Inferior parietal cortex (tissue), 1 donor: ENCODE measurements at regions not wholly inside any gene's neighbourhood (a gene's known extent, or its start where the extent isn't known, plus 50 kb on each side); places are given as distances from the start of the nearest gene placed in this dataset.

Source experiments
- DNase-seq: peaks from one replicate; pipeline ENCODE4 v3.0.0-alpha.2; 2016; ENCODE audit errors: extremely low spot score

- no peak for DNase-seq
Measured at GRCh38 chr4:140281828-140282552, 91.5 kb upstream of the SCOC start.

- DNase-seq: no peak
Measured at GRCh38 chr4:140277576-140277975, 95.9 kb upstream of the SCOC start.

- DNase-seq: no peak
Measured at GRCh38 chr4:140271553-140271952, 101.9 kb upstream of the SCOC start.

- DNase-seq: no peak
Measured at GRCh38 chr4:140269369-140269768, 104.1 kb upstream of the SCOC start.

- no peak for DNase-seq
Measured at GRCh38 chr4:140268186-140268841, 105.1 kb upstream of the SCOC start.

- DNase-seq: no peak
Measured at GRCh38 chr4:140267576-140267975, 105.9 kb upstream of the SCOC start.

- no peak for DNase-seq
Measured at GRCh38 chr4:140266958-140267568, 106.4 kb upstream of the SCOC start.

- DNase-seq: no peak
Measured at GRCh38 chr4:140260227-140260626, 106.2 kb upstream of the MAML3 start.

- DNase-seq: no peak
Measured at GRCh38 chr4:140258476-140258875, 104.5 kb upstream of the MAML3 start.

GRCh38 chr4:140257461-140258305 is 103.7 kb upstream of the MAML3 start:
- no peak for DNase-seq

GRCh38 chr4:140256941-140257340 is 103.0 kb upstream of the MAML3 start:
- DNase-seq: no peak

GRCh38 chr4:140256335-140256734 is 102.4 kb upstream of the MAML3 start:
- DNase-seq: no peak

GRCh38 chr4:140255927-140256326 is 101.9 kb upstream of the MAML3 start:
- DNase-seq: no peak

- peak; percentile 49 for DNase-seq
Measured at GRCh38 chr4:140255467-140255866, 101.5 kb upstream of the MAML3 start.

GRCh38 chr4:140254651-140255299 is 100.8 kb upstream of the MAML3 start:
- peak; percentile 34 for DNase-seq

- peak; percentile 80 for DNase-seq
Measured at GRCh38 chr4:140253556-140254027, 99.6 kb upstream of the MAML3 start.

- DNase-seq: no peak
Measured at GRCh38 chr4:140252742-140253555, 99.0 kb upstream of the MAML3 start.

GRCh38 chr4:140252141-140252741 is 98.3 kb upstream of the MAML3 start:
- no peak for DNase-seq

GRCh38 chr4:140251571-140251970 is 97.6 kb upstream of the MAML3 start:
- DNase-seq: no peak

- DNase-seq: no peak
Measured at GRCh38 chr4:140250989-140251552, 97.1 kb upstream of the MAML3 start.
